CD4-positive, CD25-positive, alpha-beta regulatory T cell (primary cell): ENCODE measurements at regions not wholly inside any gene's neighbourhood (a gene's known extent, or its start where the extent isn't known, plus 50 kb on each side); places are given as distances from the start of the nearest gene placed in this dataset.

Experiments used
- ATAC-seq, 2 donors: fragments of 150-1000 bp; cut with Tn5 transposase; one replicate each; pipeline ENCODE4 v1.10.0; 2021; ENCODE audit warnings: low read depth in 2 of 2, moderate number of reproducible peaks in 2 of 2, moderate library complexity in 1 of 2
- DNase-seq, 3 donors: peaks; one replicate each; pipeline versions ENCODE4 v3.0.0 to v3.0.0-alpha.2; 2012 to 2022; ENCODE audit warnings: mixed read lengths in 1 of 3
- H3K27ac ChIP-seq: one replicate; pipeline ENCODE4 v1.7.0; 2013; ENCODE audit warnings: mild to moderate bottlenecking, low read length; ENCODE audit not compliant: insufficient read depth, poor library complexity, severe bottlenecking
- H3K27me3 ChIP-seq: one replicate; pipeline ENCODE4 v1.7.0; 2013; ENCODE audit warnings: low read length; ENCODE audit not compliant: control insufficient read depth, insufficient read depth
- H3K36me3 ChIP-seq: one replicate; pipeline ENCODE4 v1.7.0; 2013; ENCODE audit warnings: mild to moderate bottlenecking, low read length, moderate library complexity; ENCODE audit not compliant: control insufficient read depth, insufficient read depth
- H3K4me1 ChIP-seq: 2 replicates; pipeline ENCODE4 v1.7.0; 2013; ENCODE audit warnings: mild to moderate bottlenecking, low read length; ENCODE audit not compliant: insufficient read depth, control insufficient read depth, poor library complexity, severe bottlenecking
- H3K4me3 ChIP-seq: one replicate; pipeline ENCODE4 v1.7.0; 2013; ENCODE audit warnings: low read depth, mild to moderate bottlenecking, low read length, moderate library complexity
- H3K9me3 ChIP-seq, 2 experiments: 1 replicate in 1 of 2; 2 replicates in 1 of 2; pipeline ENCODE4 v1.7.0; 2013; ENCODE audit warnings: low read length in 2 of 2, mild to moderate bottlenecking in 1 of 2, moderate library complexity in 1 of 2; ENCODE audit not compliant: control insufficient read depth in 2 of 2
- H3K27ac Mint-ChIP-seq, 3 donors: one replicate each; pipeline ENCODE4 v1.8.0; 2020 to 2022; ENCODE audit warnings: mild to moderate bottlenecking in 3 of 3, mixed read lengths in 3 of 3, moderate library complexity in 2 of 3
- H3K27me3 Mint-ChIP-seq: one replicate; pipeline ENCODE4 v1.8.0; 2022; ENCODE audit warnings: mild to moderate bottlenecking, mixed read lengths
- H3K36me3 Mint-ChIP-seq: one replicate; pipeline ENCODE4 v1.8.0; 2020; ENCODE audit warnings: mixed read lengths
- H3K4me1 Mint-ChIP-seq, 4 donors: one replicate each; pipeline ENCODE4 v1.8.0; 2020 to 2022; ENCODE audit warnings: mixed read lengths in 4 of 4, mild to moderate bottlenecking in 1 of 4
- H3K4me3 Mint-ChIP-seq, 4 donors: one replicate each; pipeline ENCODE4 v1.8.0; 2020 to 2022; ENCODE audit warnings: mild to moderate bottlenecking in 4 of 4, mixed read lengths in 4 of 4, moderate library complexity in 3 of 4
- H3K9me3 Mint-ChIP-seq, 7 donors: one replicate each; pipeline ENCODE4 v1.8.0; 2020 to 2022; ENCODE audit warnings: mixed read lengths in 7 of 7, mild to moderate bottlenecking in 3 of 7, moderate library complexity in 2 of 7

DNA sequence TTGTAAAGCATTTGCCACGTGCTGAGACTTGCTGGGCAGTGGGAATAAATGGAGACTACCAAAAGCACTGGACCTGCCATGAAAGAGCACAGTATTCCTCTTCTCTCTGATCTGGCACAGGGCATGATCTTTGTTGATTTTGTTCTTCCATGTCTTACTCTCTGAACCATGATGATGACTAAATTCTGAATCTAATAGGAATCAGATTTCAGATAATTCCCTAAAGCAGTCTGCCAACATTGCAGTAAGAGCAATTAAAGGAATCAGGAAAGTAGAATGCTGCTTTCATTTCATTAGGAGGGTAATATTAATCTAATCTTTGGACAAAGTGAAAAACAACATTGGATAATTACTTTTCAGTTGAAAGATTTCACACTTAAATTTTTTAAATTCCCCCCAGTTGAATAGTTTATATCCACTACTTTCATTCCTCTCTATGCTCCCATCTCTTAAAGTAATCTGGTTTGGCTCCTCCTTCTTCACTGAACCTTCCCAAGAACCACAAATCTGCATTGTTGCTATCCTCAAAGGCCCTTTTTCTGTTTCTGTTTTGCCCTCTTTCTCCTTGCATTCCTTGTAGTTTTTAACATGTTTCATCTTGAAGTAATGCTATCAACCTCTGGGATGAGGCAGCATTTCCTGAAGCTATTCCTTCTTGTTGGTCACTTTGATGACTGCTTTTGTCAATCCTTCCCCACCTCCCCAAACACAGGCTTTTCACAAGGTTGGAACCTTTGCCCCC is 243.2 kb upstream of the TENT5A start:
- Histone ChIP-seq H3K9me3 (no peaks in the 10 kb centered on the region), H3K4me3 (no peak overlapping the region), H3K36me3 (no peaks in the 10 kb centered on the region), H3K27me3 (no peaks in the 10 kb centered on the region), H3K4me1 (no peaks in the 10 kb centered on the region), H3K27ac (no peak overlapping the region)
- no peak for ATAC-seq
- Mint-ChIP-seq H3K4me1 (no peaks in the 10 kb centered on the region), H3K27ac (no peak overlapping the region), H3K4me3 (no peak overlapping the region), H3K36me3 (no peaks in the 10 kb centered on the region), H3K27me3 (peaks cover 4% of the 10 kb centered on the region), H3K9me3 (peaks cover 0 to 4% (median 0%) of the 10 kb centered on the region in 7 donors)
- no peak for DNase-seq

DNA sequence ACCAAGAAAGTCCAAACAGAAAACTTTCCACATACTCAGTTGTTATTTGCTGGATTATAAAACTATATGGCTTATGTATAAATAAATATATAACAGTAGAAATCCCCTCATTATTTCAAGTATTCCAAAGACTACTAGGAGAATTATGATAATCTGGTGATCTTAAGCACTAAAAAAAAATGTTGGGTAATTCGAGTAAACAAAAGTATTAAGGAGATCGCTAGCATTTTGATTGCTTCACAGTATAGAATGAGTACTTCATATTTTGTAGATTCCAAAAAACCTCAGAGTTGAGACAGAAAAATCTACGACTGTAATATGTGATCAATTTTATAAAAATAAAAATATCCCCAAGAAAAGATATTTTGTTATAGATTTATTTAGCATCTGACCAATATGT is 236.4 kb upstream of the TENT5A start:
- no peak for ATAC-seq
- Histone ChIP-seq H3K36me3 (no peaks in the 10 kb centered on the region), H3K4me3 (no peak overlapping the region), H3K9me3 (no peaks in the 10 kb centered on the region), H3K27ac (no peak overlapping the region), H3K4me1 (no peaks in the 10 kb centered on the region), H3K27me3 (no peaks in the 10 kb centered on the region)
- DNase-seq = no peak
- Mint-ChIP-seq H3K9me3 (peaks cover 0 to 4% (median 0%) of the 10 kb centered on the region in 7 donors), H3K27me3 (no peaks in the 10 kb centered on the region), H3K27ac (no peak overlapping the region), H3K36me3 (no peaks in the 10 kb centered on the region), H3K4me1 (no peaks in the 10 kb centered on the region), H3K4me3 (no peak overlapping the region)

DNA sequence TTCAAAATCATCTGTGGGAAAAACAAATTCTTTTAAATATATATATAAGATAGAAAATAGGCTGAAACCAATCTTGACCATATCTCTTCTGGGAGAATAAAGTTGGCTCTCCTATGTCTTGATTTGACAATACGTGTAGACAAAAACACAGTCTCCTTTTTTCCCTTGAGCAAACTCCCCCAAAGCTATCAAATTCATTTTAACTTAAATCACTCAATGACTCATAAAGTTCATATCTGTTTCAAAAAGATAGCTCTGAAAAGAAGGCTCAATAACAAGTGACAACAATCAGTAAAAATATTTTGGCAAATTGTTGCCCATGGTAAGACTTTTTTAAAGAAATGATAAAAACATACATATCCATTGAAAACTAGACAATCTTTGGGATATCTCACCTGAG is 236.0 kb upstream of the TENT5A start:
- Histone ChIP-seq H3K27me3 (no peaks in the 10 kb centered on the region), H3K36me3 (no peaks in the 10 kb centered on the region), H3K27ac (no peak overlapping the region), H3K4me3 (no peak overlapping the region), H3K9me3 (no peaks in the 10 kb centered on the region), H3K4me1 (no peaks in the 10 kb centered on the region)
- no peak overlapping the region for H3K27ac Mint-ChIP-seq
- DNase-seq = no peak
- H3K27me3 Mint-ChIP-seq = no peaks in the 10 kb centered on the region
- H3K36me3 Mint-ChIP-seq = no peaks in the 10 kb centered on the region
- ATAC-seq = no peak
- no peaks in the 10 kb centered on the region for H3K4me1 Mint-ChIP-seq
- peaks cover 0 to 4% (median 0%) of the 10 kb centered on the region in 7 donors for H3K9me3 Mint-ChIP-seq
- H3K4me3 Mint-ChIP-seq = no peak overlapping the region

DNA sequence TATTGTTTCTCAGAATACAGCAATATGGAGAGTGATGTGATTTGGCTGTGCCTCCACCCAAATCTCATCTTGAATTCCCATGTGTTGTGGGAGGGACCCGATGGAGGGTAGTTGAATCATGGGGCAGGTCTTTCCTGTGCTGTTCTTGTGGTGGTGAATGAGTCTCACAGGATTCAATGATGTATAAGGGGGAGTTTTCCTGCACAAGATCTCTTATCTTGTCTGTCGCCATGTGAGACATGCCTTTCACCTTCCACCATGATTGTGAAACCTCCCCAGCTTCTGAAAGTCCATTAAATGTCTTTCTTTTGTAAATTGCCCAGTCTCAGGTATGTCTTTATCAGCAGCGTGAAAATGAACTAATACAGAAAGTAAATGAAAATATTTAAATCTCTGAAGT is 234.8 kb upstream of the TENT5A start:
- no peaks in the 10 kb centered on the region for H3K4me1 Mint-ChIP-seq
- ATAC-seq (no peak), DNase-seq (no peak)
- no peaks in the 10 kb centered on the region for H3K9me3 ChIP-seq
- no peak overlapping the region for H3K27ac ChIP-seq
- H3K4me1 ChIP-seq = no peaks in the 10 kb centered on the region
- no peaks in the 10 kb centered on the region for H3K36me3 Mint-ChIP-seq
- no peak overlapping the region for H3K4me3 Mint-ChIP-seq
- no peaks in the 10 kb centered on the region for H3K27me3 ChIP-seq
- peaks cover 0 to 6% (median 0%) of the 10 kb centered on the region in 7 donors for H3K9me3 Mint-ChIP-seq
- H3K27ac Mint-ChIP-seq = no peak overlapping the region
- no peak overlapping the region for H3K4me3 ChIP-seq
- no peaks in the 10 kb centered on the region for H3K36me3 ChIP-seq
- no peaks in the 10 kb centered on the region for H3K27me3 Mint-ChIP-seq

DNA sequence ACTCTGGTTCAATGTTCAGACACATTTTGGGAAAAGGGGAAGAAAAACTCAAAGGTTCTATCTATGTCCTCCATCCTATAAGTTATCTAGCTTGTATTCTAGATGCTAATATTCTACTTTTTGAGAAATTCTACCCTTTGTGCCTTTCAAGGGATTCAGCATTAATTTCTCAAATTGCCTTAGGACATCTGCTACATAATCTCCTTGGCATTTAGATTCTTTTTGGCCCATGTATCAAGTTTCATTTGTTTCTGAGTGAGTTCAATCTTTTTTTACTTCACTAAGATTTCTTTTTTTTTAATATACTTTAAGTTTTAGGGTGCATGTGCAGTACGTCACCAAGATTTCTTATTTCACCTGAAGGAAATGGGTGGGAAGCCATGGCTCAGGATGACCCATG is 232.7 kb upstream of the TENT5A start:
- Mint-ChIP-seq H3K36me3 (no peaks in the 10 kb centered on the region), H3K4me3 (no peak overlapping the region), H3K4me1 (no peaks in the 10 kb centered on the region), H3K27me3 (no peaks in the 10 kb centered on the region), H3K27ac (no peak overlapping the region), H3K9me3 (peaks cover 0 to 9% (median 4%) of the 10 kb centered on the region in 7 donors)
- Histone ChIP-seq H3K9me3 (no peaks in the 10 kb centered on the region), H3K27ac (no peak overlapping the region), H3K36me3 (no peaks in the 10 kb centered on the region), H3K4me1 (no peaks in the 10 kb centered on the region), H3K4me3 (no peak overlapping the region), H3K27me3 (no peaks in the 10 kb centered on the region)
- ATAC-seq (no peak), DNase-seq (no peak)

DNA sequence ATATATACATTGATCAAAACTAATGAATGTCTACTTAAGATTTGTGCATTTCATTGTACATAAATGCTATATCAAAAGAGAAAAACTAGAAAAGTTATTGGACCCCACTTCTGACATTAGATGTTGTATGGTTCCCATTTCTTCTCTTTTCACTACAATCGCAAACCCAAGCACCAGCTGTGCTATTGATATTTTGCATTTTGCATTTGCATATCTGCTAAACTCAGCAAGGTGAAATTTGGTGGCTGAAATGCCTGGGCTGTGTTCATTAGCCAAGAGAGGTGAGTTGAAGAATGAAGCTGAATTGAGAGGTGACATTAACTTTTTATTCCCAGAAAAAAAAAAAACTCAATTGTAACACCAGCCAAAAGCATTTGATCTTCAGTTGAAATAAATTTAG is 232.1 kb upstream of the TENT5A start:
- DNase-seq (no peak), ATAC-seq (no peak)
- Mint-ChIP-seq H3K4me3 (no peak overlapping the region), H3K4me1 (no peaks in the 10 kb centered on the region), H3K27me3 (no peaks in the 10 kb centered on the region), H3K27ac (no peak overlapping the region), H3K9me3 (peaks cover 0 to 9% (median 4%) of the 10 kb centered on the region in 7 donors), H3K36me3 (no peaks in the 10 kb centered on the region)
- H3K4me3 ChIP-seq = no peak overlapping the region
- no peaks in the 10 kb centered on the region for H3K9me3 ChIP-seq
- H3K4me1 ChIP-seq = no peaks in the 10 kb centered on the region
- no peak overlapping the region for H3K27ac ChIP-seq
- no peaks in the 10 kb centered on the region for H3K27me3 ChIP-seq
- no peaks in the 10 kb centered on the region for H3K36me3 ChIP-seq

DNA sequence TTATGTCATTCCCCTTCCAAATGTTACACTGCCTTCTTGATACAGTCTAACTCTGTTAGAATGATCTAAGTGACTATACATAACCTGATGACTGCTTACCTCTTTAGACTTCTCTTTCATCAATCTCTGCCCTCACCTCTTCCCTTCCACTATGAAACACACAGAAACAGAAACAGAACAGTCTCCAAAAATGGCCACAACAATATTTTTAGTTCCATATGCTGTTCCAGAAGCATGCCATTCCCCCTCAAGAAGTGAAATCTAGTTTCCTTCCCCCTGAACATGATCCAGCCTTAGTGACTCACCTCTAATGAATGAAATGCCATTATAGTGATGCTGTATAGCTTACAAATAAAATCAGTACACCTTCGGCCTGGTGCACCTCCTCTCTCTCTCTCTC is 229.3 kb upstream of the TENT5A start:
- Mint-ChIP-seq H3K36me3 (no peaks in the 10 kb centered on the region), H3K27me3 (no peaks in the 10 kb centered on the region), H3K27ac (no peak overlapping the region), H3K4me3 (no peak overlapping the region), H3K9me3 (peaks cover 0 to 11% (median 7%) of the 10 kb centered on the region in 7 donors), H3K4me1 (no peaks in the 10 kb centered on the region)
- H3K9me3 ChIP-seq = no peaks in the 10 kb centered on the region
- ATAC-seq (no peak), DNase-seq (no peak)
- no peaks in the 10 kb centered on the region for H3K36me3 ChIP-seq
- no peaks in the 10 kb centered on the region for H3K4me1 ChIP-seq
- no peaks in the 10 kb centered on the region for H3K27me3 ChIP-seq
- no peak overlapping the region for H3K27ac ChIP-seq
- no peak overlapping the region for H3K4me3 ChIP-seq

DNA sequence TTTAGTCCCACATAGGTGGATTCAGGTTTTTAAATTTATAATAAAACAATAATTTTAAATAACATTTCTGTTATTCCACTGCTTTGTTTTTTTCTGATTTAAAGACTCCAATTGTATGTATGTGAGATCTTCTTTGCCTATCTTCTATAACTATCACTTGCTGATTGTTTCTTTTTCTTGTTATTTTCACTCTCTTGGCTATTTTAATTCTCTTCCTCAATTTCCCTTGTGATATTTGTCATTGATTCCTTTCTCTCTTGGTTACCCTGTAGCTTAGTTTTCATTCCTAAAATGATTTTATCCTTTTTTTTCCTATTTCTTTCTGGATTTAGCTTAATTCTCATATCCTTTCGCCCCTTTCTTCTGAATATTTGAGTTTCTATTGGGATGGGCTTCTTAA is 227.3 kb upstream of the TENT5A start:
- H3K27me3 Mint-ChIP-seq = no peaks in the 10 kb centered on the region

More for the DNA sequence above, 227.3 kb upstream of the TENT5A start:
- Histone ChIP-seq H3K27ac (no peak overlapping the region), H3K4me3 (no peak overlapping the region), H3K36me3 (no peaks in the 10 kb centered on the region), H3K27me3 (no peaks in the 10 kb centered on the region), H3K9me3 (no peaks in the 10 kb centered on the region), H3K4me1 (no peaks in the 10 kb centered on the region)
- no peaks in the 10 kb centered on the region for H3K36me3 Mint-ChIP-seq
- no peak overlapping the region for H3K4me3 Mint-ChIP-seq
- no peaks in the 10 kb centered on the region for H3K4me1 Mint-ChIP-seq
- H3K9me3 Mint-ChIP-seq = peaks cover 1 to 11% (median 7%) of the 10 kb centered on the region in 7 donors
- DNase-seq (no peak), ATAC-seq (no peak)
- peak overlapping the region in 1 of 3 donors; percentile 6 for H3K27ac Mint-ChIP-seq
